ENCODE measurements at regions not wholly inside any gene's neighbourhood (a gene's known extent, or its start where the extent isn't known, plus 50 kb on each side); places are given as distances from the start of the nearest gene placed in this dataset.
"Not testable (repeated sequence)": the region's sequence is repeated elsewhere in the genome, so short reads cannot be mapped to it uniquely, and the experiment has no call there.

DNA sequence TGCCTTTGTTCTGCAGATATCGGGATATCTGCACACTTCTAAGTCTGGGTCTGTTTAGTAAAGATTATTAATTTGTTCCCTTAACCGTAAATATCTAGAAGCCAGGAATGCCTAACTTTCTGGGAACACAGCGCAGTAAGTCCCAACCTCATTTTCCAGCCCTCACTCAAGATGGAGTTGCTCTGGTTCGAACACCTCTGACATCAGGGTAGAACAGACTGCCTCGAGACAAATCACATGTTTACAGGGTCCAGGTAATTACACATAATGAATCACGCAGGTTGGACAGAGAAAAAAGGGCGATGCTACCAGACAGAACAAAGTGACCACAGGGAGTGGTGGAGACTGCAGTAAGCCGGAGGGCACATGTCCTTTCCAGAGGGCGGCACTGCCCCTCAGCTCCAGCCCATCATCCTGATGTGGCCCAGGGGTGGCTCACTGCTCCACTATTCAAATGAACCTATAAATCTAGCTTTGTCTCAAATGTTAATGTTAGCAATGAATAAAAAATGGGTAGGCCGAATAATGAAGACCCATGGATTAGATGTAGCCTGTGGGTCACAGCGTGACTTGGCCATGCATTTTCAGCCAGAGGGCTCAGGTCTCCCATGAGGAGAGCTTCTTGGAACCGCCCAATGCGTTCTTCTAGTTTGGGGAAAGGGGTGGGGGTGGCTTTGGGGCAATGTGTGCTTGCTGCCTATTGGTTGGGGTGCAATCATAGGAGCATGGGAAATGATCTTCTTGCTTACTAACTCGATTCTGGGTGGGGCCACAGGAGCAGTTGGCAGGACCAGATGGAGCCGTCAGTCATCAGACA is 159.0 kb upstream of the SFSWAP start:
- DNase-seq (ENCODE audit: low read depth): no peak

DNA sequence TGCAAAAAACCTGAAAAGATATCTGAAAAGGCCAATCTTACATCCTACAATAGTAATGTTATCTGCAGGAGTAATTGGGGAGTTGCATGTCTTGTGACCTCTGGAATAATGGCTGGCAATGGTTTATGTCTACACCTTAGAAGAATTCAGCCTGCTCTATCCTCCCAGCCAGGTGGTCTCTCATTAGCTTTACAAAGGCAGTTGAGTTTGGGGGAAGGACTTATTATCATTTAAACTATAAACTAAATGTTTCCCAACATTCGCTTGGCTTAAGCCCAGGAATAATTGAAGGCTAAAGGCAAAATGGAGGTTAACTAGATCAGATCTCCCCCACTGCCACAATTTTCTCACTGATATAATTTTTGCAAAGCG is 158.4 kb upstream of the SFSWAP start:
- DNase-seq (ENCODE audit: low read depth): no peak

DNA sequence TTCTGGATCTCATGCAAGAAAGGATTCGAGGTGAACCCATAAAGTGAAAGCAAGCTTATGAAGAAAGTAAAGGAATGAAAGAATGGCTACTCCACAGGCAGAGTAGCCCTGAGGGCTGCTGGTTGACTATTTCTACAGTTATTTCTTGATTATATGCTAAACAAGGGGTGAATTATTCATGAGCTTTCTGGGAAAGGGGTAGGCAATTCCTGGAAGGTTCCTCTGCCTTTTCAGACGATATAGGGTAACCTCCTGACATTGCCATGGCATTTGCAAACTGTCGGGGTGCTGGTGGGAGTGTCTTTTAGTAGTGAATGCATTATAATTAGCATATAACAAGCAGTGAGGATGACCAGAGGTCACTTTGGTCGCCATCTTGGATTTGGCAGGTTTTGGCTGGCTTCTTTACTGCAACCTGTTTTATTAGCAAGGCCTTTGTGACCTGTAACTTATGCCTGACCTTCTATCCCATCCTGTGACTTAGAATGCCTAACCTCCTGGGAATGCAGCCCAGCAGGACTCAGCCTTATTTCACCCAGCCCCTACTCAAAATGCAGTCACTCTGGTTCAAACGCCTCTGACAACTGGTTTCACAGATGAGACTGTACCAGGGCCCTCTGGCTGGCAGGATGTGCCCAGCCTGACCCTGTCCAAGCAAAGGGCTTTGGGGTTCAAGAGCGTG is 157.7 kb upstream of the SFSWAP start:
- no peak for DNase-seq (ENCODE audit: low read depth)

DNA sequence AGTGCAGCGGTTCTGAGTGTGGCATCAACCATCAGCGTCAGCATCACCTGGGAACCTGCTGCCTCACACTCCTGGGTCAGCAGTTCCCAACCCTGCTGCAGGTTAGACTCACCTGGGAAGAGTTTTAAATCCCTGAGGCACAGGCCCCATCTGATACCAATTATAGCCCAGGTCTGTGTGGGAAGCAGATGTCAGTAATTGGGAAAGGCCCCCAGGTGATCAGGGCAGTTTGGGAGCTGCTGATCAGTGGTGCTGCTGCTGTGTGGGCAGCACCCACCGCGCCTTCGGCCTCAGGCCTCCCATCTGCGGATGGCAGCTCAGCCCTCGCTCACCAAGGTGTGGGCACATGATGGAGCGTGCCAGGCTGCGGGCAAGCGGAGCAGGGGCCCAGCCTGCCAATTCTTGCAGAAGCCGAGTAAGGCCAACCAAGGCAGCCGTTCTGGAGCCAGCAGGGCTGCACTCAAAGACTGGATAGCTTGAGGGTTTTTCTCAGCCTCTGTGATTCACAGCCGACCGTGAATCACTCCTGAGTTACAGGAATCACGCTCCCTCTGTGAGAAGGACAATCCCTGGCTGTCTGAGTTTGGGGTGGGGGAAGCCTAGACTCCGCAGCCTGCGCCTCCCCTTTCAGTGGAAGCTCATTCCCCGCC is 155.6 kb upstream of the SFSWAP start:
- no peak for DNase-seq (ENCODE audit: low read depth)

DNA sequence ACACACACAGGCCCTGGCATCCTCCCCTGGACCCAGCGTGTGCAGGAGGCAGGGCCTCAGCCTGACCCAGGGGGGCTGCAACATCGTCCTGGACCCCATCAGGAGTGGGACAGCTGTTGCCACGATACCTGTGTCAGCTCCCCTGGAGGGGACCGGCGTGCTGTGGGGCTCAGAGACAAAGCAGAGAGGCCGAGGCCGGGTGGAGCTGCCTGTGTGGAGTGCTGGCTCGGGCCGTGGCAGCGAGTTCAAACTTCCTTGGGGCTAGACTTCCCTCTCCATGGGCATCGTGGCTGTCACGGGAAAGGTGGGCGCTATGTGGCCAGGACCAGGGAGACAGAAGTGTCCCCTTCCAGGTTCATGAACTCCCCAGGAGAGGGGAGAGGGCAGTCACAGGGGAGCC is 155.0 kb upstream of the SFSWAP start:
- DNase-seq (ENCODE audit: low read depth): no peak

DNA sequence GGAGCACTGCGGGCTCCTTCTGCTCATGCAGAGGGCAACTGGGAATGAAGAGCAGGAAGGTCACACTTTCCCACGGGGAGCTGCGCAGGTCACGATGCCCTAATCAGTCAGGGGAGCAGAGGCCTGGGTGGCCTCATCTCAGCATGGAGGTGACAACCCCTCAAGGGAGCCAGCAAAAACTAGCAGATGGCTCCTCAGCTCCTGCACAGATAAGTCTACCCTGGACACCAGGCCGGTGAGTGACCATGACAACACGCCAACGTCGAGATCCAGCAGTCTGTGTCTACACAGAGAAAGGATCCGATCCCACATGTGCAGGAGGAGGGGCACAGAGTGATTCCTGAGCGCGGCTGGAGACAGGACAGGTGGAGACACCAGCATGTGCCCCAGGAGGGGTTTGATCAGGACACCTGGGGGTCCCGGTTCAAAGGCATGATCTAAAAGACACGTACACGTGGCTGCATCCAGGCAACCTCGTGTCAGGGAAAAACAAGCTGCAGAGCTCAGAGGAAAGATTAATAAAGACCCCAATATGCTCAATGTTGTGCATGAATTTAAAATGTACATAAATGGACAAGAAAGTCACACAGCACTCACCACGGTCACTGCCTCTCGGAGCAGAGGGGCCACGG is 153.7 kb upstream of the SFSWAP start:
- DNase-seq (ENCODE audit: low read depth): no peak

DNA sequence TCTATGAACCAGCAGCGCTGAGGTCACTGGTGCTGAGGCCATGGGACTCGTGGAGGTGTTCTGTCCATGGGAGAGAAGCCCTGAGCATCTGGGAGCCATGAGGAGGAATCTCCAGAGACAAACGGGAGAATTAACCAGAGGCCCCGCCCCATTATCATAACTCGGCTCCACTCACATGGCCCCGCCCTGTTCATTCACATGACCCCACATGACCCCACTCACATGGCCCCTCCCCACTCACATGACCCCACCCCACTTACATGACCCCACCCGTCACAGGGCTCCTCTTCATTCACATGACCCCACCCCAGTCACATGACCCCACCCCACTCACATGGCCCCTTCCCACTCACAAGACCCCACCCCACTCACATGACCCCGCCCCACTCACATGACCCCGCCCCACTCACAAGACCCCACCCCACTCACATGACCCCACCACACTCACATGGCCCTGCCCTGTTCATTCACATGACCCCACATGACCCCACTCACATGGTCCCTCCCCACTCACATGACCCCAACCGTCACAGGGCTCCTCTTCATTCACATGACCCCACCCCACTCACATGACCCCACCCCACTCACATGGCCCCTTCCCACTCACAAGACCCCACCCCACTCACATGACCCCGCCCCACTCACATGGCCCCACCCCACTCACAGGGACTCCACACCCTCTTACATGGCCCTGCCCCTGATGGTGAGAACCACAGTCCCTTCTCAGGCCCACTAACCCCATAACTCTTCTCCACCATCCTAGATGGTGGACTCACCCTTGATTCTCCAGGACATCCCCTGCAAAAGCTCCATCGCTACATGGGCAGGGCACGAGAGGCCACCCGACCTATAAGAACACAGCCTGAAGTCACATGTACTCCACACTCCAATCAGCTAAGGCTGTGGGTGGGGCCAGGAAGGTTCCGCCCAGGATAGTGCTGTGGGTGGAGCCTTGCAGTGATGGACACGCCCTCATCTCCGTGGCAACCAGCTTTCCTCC is 151.1 kb upstream of the SFSWAP start:
- no peak for DNase-seq (ENCODE audit: low read depth)

DNA sequence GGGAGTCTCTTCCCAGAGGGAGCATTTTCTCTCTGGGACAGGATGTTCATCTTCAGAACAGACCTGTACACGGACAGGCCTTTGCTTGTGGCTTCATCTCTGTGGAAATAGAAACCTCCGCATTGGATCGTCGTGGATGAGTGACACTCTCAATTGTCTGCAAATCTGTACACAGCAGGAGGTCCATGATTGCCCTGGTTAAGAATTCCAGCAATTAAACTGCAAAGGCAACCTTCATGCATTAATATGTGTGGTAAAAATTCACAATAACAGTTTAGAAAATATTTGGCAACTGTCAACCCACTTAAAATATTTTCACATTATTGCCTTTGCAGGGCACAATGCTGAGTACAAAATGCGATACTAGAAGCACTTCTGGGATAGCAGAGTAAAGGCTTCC is 149.8 kb upstream of the SFSWAP start:
- no peak for DNase-seq (ENCODE audit: low read depth)

DNA sequence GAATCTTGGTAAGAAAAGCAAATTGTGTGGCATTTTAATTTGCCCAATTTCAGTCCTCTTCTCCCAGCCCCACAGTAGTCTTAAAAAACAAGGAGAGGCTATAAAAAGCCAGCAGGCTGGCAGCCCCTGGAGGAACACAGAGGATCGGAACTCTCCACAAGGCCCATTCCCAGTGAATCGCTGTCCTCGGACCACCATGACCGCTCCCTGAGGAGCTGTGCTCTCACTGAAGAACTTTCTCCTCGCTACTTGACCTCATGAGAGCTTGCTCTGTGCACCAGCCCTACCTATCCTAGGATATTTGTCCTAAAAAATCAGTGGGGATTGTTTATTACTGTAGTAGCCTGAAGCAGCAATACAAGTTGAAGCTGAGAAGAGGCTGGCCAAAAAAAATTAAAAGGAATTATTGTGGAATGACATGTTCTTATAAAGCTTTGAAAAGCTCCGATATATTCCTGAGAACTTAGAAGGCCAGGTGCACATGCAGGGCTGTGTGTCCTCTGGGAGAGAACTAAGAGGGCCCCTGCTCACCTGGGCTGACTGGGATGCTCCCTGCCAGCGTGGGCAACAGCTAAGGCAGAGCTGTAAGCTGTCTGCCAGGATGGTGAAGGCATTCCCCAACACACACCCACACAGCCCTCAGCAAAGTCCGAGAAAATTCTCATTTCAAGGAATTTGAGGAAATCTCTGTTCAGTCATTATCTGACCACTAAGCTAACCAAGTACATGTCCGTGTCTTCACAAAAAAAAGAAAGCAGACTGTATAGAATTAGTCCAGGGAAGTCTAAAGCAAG is 148.8 kb upstream of the SFSWAP start:
- no peak for DNase-seq (ENCODE audit: low read depth)

DNA sequence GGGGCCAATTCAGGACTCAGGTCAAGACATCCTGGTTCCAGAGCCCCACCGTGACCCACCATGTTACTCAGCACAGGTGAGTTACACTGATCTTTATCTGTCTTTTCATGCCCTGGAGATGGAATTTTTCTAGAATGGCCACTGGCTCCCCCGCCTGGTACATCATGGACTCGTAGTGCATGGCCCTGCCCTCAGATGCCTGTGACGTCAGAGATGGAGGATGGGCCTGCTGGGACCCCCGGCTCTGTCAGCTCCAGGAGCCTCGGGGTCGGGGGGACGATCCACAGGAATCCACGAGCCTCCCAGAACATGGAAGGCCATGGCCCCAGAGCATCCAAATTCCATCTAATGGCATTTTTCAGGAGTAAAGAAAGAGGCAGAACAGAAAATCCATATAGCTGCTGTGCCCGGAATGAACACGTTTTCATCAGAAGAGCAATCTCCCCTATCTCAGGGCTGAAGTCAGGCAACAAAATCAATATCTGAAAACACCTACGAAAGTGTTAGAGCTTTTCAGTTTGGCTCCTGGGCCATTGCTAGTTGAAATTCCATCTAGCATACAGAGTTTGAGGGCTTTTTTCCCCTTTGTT is 146.7 kb upstream of the SFSWAP start:
- DNase-seq (ENCODE audit: low read depth): not testable (repeated sequence)

DNA sequence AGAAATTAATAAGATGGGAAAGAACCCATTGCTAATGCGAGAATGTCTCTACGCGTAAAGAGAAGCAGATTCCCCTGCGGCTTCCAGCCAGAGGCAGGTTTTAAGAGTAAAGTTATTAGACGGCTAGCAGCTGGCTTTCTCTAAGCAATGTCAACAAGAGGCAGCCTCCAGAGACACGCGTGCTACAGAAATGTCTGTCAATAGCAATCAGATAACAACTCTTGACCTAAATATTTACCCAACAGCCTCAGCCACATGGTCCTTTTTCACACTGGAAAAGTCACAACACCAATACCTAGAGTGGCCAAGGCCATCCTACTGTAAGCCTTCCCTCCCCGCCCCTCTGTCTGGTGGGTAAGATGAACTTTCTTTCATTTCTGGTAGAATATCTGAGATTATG is 146.0 kb upstream of the SFSWAP start:
- no peak for DNase-seq (ENCODE audit: low read depth)

DNA sequence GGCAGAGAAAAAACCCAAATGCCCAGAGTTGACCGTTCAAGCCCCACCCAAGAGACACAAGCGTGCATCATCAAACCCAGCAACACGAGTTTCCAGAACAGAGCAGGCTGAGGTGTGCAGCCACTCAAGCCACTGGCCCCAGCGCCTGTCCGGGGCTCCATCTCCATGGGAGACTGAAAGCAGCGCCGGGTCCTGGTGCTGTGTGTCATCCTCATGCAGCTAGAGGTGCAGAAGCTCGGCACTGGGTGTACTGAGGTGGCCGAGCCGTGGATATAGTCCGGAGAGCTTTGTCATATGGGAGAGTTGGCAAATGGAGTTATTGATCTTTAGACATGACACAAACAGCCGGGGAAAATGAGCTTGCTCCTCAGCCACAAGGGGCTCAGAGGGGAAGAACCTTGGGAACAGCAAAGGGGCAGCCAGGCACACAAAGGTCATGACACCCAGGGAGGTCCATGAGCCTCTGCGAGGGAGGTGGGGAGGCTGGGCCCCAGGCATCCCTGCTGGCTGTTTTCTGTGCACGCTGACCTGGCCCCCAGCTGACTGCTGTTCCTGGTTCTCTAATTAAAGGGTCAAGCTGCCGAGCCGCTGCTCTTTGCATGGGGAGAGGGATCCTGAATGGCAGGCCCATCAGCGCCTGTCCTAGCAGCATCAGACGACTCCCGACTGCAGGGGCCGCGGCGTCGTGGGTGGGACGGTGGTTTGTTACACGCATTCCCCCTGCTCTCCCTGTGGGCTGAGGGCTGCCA is 145.4 kb upstream of the SFSWAP start:
- DNase-seq (ENCODE audit: low read depth): no peak

DNA sequence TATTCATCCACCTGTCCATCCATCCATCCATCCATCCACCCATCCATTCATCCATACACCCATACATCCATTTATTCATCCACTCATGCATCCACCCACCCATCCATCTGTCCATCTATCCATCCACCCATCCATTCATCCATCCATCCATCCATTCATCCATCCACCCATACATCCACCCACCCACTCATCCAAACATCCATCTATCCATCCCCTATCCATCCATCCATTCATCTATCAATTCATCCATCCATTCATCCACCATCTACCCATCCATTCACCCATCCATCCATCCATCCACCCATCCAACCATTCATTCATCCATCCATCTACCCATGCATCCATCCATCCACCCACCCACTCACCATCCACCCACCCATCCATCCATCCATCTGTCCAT is 142.6 kb upstream of the SFSWAP start:
- no peak for DNase-seq (ENCODE audit: low read depth)

DNA sequence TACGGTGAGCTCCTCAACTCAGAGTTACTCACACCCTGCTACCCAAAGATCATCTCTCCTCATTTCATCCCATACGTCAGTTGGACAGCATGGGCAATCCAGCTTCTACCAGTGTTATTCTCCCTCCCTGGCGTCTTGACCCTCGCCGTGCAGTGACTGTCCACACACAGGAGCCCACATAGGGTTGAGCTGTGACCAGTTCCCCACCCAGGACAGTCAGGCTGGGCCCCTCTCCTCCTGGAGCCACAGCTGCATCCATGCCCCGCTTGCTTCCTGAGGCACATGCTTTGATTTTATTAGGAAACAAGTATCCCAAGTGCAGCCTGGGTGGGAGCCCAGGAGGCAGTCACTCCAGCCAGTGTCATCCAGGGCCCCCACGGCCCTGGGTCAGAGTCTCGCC is 140.3 kb upstream of the SFSWAP start:
- no peak for DNase-seq (ENCODE audit: low read depth)

DNA sequence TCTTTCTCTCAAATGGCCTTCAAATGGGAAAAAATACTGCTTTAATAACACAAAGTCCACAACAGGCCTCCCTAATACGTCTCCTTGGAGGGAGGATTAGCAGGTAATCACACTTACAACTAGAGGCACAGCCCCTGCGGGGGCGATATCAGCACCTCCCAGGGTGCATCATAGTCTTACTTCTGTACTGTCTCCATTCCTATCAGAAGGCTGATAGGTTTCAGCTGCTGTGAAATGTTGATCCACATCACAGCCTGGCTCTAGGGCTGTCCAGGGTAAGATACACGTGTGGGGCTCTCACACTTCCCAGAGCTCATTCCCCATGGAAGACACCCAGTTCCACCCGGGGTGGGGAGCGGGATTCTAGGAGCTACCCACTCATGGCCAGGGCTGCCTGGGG is 139.1 kb upstream of the SFSWAP start:
- no peak for DNase-seq (ENCODE audit: low read depth)

DNA sequence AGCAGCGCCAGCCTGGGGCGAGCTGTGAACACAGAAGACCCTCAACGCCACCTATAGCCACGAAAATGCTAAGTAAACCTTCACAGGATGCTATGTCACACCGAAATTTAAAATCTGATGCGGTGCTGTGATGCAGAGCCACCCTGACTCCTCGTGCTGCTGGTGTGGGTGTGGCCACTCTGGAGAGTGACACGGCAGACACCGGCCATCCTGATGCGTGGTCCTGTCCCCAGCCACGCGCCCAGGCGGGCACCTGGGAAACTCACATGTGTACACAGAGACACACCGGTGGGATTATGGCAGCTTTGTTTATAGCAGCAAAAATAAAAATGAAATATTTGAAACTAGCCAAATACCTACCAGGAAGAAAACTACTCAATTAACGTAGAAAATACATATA is 138.3 kb upstream of the SFSWAP start:
- DNase-seq (ENCODE audit: low read depth): no peak

DNA sequence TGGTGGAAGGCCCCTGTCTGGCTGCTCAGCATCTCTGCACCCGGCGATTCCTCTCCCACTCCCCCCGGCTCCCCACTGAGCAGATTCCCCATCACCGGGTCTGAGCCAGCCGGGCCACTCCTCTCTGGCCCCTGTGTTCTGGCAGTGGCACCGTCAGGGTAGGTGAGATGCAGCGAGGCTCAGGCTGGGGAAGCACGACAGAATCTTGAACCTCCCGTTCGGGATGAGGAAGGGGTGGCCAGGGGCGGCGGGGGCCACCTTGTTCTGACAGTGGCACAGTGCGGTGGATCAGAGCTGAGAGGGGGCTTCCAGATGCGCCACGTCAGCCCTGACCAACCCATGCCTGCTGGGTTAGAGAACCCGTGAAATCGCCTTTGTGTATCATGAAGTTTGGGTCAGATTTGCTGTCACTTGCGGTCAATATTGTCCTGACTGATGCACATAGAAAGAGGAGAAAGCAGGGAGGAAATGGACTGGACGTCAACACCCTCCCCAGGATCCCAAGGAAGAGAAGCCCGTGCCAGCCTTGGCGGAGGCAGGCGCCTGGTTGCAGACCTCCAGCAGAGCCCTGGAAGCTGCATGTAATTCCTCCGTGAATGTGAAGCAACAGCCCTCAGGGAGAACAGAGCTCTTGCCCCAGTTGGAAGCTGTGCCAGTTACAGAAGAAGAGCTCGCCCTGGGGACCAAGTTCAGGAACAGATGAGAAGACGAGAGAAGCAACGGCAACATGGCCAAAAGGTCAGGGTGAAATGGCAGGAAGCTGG is 137.1 kb upstream of the SFSWAP start:
- DNase-seq (ENCODE audit: low read depth): no peak

DNA sequence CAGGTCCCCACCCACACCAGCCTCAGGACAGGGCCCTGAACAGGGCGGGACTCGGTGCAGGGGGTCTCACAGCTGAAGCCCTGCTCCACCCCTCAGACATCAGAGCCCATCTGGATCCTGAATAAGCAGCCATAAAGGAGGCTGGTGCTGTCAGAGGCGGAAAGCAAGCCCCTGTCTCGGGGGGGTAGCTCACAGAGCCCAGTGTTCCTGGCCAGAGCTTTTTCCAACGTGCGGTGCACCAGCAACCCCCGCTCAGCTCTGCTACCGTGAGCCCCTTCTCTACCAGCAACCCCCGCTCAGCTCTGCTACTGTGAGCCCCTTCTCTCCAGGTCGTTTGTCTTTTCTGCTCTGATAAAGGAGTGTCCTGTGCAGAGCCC is 136.5 kb upstream of the SFSWAP start:
- no peak for DNase-seq (ENCODE audit: low read depth)

DNA sequence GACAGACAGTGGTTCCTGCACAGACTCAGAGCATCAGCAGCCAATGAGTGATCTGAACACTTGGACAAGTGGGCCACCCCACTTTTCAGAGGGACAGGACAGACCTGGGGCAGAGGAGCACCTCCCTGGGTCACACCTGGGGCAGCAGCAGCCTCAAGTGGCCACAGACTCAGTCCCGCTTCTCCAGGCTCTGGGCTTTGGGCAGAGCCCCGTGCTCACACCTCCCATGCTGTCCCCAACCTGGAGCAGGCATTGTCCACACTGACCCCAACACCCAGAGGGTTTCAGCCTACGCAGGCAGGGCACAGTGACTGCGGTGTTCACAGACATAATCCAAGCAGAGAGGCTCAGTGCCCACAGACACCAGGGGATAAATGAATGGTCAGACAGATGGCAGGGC is 135.5 kb upstream of the SFSWAP start:
- DNase-seq (ENCODE audit: low read depth): no peak
